ENCODE measurements at regions not wholly inside any gene's neighbourhood (a gene's known extent, or its start where the extent isn't known, plus 50 kb on each side); places are given as distances from the start of the nearest gene placed in this dataset.
"Not testable (repeated sequence)": the region's sequence is repeated elsewhere in the genome, so short reads cannot be mapped to it uniquely, and the experiment has no call there.

DNA sequence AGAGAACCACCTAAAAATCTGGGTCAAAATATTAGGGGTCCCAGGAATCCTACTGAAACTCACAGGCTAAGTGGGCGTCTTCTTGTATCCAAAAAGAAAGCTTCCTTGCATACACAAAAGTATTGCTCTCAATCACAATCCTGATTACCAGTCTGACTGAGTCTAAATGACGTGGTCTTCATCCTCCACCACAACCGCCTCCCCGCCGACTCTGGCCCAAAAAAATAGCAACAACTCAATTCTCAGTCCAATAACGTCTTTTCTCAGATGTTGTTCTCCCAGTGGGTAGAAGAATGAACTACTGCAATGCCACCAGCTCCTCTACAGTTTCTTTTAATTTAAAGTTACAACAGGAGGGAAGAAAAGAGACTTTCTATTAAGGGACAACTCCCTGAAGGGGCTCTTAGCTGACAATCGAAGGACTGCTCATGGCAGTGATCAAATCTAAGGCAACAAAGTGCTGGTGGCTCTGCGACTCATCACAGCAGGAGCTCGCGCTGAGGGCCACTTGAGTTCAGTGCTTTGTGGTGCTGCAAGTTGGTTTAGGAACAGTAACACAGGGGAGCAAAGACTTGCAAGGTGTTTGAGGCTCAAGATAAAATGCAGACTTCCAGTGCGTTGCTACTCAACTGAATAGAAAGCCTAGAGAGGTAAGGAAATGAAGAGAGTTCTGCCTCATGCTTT lies 394.1 kb downstream of the BCAT1 start:
- DNase-seq, result no peak

DNA sequence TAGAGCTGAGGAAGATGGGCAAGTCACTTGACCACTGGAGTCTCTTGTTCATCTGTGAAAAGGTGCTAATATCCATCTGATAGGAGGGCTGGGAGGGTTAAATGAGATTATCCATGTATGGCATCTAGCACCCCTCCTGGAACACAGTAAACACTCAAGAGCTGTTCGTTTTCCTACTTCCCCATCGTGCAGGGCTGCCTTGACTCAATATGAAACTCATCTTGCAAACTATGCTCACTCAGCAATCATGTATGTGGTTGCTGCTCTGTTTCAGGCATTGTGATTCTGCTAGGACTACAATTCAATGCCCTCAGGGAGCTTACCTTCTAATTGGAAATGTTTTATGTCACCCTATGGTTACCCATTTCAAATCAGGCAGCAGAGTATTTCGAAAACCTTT lies 395.6 kb downstream of the BCAT1 start:
- no peak for DNase-seq

DNA sequence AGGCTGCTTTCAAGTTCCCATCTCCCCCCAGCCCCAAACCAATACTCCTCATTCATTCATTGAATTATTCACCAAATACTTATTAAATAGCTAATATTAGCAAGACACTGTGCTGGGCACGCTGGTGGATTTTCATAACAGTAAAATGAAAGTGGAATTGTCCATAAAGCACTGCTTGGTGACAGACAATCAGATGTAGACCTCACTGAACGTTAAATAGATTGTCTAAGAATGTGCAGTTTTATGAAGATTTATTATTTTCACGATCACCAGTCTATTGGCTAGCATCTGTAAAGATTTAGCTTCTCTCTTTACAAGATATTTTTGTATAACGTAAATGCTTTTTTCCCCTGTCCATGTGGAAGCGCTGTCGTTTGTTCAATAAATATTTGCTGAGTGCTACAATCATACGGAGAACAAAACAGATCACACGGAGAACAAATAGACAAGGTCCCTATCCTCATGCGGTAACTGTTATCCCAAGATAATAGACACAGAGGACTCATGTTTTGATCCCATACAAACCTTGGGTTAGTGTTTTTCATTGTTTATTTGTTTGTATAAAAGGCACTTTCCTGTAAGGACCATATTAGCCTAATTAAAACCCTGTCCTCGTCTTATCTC lies 397.6 kb downstream of the BCAT1 start:
- no peak for DNase-seq

DNA sequence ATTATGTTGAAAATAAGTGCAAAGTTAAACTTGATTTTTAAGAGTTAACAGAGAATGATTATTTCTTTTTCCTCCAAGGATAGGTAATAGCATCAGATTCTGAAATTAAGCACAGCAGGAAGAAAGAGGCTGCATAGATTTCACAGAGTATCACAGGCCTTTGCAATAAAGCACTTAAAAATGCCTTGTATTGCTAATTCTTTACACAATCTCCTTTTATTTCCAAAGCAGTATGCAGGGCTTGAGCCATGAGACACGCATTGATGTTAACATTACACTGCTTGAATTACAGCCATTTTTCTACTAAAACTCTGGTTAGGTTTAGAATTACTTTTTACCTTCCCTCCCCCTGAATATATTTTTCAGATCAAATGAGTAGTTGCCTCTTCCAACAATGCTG lies 398.3 kb downstream of the BCAT1 start:
- DNase-seq, result no peak

DNA sequence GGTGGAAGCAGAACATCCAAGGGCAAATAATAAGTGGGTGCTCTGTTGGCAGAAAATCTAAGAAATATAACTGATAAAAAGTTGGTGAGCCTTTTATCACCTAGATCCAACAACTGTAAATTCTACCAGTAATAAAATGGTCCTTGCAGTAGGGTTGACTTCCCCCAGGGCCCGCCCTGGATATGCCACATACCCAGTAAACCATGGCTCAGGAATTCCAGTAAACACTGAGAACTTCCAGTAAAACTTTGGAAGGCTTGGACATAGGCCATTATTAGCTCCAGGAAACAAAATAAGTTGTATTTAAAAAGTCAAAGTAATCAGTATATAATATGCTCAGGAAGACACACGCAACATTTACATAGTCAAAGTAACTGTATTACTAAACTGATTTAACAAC lies 402.2 kb downstream of the BCAT1 start:
- no peak for DNase-seq

DNA sequence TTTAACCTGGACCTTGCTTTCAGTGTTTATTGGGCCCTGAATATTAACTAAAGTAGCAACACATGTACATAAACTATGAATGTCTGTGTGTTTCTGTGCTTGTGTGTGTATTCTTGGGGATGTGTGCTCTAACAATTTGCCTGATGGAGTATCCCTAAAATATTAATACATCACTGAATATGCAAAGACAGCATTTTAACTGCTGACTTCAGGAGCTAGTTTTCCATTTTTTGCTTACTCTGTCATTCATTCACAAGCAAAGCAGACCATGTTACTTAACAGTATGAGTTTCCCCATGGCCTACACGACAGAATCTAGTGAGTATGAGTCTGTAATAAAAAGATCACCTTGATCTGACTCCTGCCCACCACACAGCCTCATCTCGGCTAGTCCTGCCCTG lies 402.8 kb downstream of the BCAT1 start:
- no peak for DNase-seq

DNA sequence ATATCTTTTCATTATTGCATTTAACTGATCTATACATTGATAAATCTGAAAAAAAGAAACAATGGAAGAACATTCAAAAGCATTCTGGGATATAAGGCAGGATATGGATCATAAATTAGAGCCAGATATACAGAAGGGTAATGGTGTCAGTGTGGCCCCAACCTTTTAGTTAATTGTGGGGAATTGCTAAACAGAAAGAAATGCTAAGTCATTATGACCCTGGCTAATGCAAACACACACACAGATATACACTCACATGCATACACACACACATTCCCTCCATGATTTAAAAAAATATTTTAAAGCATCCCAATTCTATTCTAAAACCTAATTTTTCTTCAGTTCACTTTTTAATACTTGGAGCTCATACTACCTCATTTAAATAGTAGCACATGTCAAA lies 404.5 kb downstream of the BCAT1 start:
- DNase-seq, result no peak

DNA sequence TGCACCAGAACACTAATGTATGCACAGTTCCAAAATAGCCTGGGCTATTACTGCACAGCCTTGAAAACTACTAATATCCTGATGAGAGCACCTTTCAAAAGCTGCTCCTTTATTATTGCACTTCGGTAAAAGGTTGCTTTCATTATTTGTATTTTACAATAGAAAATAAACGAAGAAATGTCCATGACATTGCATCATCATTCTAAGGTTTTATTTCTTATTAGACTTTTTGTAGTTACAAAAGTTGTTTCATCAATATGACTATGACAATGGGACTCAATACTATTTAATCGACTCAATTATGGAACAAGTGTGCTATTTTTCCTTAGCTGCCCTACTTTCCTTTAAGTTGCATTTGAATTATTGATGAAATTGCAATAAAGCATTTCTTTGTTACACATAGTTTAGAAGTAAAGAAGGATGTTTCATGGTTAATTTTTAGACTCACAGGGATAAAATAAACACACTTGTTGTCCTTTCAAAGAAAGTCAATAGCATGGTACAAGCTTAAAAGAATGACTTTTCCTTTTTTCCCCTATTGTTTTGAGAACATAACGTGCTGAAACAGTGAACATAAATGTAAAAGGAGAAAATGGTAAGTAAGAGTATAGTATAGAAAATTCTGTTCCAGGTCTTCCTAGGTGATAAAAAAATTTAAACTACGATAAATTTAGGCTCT lies 407.6 kb downstream of the BCAT1 start:
- DNase-seq, result no peak

DNA sequence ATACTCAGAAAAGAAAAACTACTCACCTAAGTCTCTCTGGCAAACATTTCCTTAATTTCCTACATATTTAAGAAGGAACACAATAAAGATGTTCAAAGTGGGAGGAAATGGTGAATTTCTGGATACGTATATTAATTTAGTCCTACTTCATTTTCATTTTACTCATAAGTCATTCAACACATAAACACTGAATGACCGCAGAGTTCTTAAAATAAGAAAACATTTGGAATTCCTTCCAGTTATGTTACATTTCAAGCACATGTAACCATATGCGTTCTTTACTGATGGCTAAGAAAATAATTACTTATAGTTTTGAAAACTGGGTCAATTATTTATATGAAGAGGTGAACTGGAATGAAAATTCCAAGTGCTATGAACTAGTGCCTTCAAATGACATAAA lies 409.3 kb downstream of the BCAT1 start:
- DNase-seq, result no peak

DNA sequence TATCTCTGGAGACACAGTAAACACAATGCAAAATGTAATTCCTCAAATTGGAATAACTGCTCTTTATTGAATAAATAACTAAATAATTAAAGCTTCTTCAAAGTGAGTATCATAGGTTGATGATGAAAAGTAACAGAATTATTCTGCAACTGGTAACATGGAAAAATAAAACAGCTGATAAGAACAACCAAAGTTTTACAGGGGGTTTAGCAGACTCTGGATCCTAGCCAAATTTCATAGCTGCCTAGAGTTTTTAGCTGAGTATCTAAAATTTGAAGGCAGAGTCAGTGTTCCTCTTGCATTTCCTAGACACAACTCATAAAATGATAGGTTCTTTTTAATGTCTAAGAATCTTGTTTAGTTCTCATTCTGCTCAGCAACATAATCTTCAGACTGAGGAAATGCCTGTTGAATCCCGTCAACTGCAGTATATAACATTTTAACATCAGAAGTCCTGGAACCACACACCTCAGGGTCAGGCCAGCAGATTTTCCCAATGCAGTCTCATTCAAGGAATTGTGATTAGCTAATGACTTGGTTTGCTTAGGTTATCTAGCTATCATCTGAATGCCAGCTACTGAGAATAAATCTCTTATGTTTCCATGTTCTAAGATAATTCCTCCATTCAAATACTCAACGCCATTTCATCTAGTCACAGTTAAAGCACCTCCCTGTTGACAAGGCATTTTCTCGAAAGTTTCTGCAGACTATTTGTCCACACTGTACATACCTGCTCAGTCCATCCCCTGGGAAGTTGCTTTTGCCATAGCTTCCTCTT lies 411.6 kb downstream of the BCAT1 start:
- DNase-seq, result no peak

DNA sequence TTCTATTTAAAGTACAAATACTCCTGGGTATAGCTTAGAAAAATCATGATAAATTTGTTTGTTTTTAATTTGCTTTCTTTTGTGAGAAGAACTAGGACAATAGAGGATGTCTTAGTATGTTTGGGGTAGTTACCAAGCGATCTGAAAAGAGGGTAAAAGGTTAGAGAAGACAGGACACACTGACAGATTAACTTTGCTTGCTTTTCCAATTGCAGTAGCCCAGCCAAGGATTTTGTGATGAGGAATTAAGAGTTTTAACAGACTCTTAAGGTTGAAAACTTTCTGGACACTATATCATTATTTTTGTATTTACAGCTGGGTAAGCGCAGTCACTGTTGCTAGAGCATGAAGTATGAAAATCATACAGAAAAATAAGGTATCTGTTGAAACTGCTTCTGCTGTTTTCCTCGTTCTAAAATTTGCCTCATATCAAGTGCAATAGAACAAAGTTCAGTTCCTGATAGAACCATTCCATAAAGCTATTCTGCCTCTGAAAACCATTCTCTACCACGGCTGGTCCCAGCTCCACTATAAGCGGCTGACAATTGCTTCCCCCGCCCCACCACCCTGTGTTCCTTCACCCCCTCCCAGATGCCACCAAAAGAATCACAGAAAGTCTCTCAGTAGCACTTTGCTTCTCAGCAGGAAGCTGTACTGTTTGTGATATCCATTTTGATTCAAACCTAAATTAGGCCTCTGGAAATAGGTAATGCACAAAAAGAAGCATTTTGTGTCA lies 413.4 kb downstream of the BCAT1 start:
- DNase-seq, result no peak

DNA sequence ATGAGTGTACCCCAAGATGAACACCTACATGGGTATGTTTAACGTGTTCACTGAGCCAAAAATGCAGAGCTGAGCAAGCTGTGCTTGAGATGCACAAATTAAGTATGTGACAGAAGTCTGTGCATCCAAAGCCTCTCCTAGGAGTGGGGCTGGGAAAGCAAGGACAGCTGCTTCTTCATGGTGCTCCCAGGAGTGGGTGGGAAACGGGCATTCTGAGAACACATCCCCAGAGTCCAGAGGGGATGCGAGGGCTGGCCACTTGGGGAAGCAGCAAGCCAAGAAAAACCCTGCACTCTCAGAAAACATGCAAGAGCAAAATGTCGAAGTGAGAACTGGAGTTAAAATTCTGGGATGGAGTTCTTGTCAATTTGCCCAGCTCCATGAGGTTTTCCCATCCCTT lies 414.3 kb downstream of the BCAT1 start:
- no peak for DNase-seq

DNA sequence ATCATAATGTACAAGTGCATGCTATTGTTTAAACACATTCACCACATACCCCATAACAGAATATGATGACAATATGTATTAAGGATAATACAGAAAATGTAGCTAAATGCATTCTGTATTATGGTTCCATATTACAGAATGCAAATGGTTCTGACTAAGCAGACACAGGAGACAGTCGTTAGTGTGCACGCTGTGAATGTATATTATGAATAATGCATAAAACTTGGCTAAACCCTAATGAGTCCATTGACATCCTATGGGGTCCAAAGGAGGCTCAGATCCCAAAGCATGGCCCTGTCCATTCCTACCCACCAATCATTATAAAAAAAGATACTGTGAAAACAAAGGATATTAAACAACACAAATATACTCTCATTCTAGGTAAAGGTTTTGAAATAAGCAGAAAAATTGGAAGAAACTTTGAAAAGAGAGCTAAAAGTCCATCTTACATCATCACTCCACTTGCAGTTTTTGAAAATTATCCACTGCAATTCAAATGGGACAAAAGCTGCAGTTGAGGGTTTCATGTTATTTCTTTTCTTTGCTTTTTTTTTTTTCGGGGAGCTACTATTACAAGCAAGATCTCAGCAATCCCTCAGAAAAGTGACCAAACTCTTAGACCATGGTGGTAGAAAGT lies 415.1 kb downstream of the BCAT1 start:
- no peak for DNase-seq

DNA sequence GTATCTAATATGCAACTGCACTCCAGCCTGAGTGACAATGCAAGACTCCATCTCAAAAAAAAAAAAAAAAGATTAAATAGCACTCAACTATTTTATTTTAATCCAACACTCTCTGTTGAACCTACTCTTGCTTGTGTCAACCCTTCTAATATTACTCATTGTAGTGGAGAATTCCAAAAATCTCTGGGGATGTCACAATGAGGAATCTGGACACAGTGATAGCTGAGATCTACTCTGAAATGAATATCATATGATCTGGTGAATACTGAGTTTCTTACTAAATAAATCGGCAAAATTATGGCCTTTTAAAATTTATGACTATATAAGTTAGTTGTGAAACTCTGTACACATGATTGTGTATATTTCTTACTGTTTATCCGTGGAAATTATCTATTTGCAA lies 418.2 kb downstream of the BCAT1 start:
- DNase-seq, result no peak

DNA sequence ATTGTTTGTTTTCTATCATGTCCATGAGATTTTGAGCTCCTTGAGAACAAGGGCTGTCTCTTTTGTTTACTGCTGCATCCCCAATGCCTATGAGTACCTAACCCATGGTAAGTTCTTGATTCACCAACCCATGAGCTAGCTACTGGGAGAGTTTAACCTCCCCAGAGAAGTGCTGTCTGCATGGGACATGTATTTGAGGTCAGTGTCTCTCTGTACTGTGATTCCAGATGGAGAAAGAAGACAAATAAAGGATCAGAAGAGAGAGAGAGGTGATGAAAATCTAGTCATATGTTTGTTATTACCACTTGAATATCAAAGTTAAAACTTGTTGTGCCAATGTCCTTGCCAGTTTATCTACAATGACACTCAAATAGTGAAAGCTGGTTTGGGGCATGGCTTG lies 421.8 kb downstream of the BCAT1 start:
- no peak for DNase-seq

DNA sequence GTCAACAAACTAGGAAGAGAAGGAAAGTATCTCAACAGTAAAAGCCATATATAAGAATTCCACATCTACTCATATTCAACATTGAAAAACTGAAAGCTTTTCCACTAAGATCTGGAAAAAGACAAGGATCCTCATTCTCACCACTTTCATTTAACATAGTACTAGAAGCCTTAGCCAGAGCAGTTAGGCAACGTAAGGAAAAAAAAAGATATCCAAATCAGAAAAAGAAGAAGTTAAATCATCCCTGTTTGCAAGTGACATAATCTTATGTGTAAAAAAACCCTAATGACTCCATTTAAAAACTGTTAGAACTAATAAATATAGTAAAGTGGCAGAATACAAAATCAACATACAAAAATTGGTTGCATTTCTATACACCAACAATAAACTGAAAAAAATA lies 426.2 kb downstream of the BCAT1 start:
- no peak for DNase-seq

DNA sequence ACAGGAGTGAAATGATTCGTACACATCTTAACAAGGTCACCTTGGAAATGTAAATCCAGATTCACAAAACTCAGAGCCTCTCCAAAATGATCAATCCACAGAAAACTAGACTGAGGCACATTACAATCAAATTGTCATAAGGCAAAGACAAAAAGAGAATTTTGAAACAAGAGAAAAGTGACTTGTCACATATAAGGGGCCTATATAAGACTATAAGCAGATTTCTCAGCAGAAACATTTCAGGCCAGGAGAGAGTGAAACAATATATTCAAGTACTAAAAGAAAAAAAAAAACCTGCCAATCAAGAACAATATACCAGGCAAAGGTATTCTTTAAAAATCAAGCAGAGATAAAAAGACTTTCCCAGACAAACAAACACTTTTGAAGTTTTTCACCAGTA lies 429.1 kb downstream of the BCAT1 start:
- DNase-seq, result no peak

DNA sequence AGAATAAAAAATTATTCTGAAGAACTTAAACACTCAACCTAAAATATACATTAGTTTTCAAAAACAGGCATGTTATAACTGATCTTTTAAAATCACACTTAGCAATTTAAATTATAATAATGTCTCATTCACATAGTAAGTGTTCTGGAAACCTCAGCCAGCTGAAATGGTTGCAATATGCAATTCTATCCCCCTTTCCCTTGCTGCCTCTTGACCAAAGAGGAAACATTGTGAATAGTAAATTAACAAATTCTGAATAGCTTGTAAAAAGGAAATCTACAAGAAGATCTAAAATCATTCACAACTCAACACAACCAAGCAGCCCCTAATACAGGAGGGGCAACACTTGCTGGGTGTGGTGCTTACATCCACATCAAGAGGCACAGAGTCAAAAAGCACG lies 431.9 kb downstream of the BCAT1 start:
- no peak for DNase-seq

DNA sequence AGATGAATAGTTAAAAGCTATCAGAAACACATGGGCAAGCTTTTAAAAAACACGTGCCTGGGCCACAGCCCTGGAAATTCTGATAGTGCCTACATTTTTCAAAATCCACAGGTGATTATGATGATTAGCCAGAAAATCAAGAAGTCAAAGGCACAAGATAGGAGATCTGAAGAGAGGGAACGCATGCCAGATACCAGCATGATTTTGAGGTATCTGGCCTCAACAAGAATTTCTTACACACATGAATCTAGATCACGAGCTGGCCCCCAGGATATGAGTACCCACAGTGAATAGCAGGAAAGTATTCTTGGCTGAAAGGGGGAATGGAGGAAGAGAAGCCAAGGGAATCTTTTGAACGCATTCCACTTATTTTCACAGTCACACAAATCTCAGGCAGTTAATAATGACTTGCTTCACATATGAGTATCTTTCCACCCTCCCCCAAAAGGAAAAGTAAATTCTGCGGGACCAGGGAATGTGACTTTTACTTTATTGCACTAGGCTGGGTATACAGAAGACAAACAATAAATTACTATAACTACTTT lies 438.2 kb downstream of the BCAT1 start:
- DNase-seq, result no peak

DNA sequence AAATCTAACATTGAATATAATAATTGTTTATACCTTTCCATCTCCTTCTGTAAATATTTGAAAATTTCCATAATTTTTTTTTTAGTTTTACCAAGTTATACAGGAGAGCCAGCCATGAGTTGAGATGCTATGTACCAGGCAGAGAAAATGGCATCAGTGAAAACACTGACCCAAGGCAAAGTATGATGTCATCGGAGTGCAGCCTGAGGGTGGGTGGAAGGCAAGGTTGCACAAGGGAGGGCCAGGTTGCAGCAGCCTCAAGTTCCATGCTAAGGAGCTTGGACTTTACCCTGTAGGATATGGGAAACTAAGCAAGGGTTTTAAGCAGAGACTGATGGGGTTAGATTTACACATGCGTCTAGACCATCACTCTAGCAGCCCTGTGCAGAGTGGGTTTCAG lies 441.1 kb downstream of the BCAT1 start:
- DNase-seq, result no peak

DNA sequence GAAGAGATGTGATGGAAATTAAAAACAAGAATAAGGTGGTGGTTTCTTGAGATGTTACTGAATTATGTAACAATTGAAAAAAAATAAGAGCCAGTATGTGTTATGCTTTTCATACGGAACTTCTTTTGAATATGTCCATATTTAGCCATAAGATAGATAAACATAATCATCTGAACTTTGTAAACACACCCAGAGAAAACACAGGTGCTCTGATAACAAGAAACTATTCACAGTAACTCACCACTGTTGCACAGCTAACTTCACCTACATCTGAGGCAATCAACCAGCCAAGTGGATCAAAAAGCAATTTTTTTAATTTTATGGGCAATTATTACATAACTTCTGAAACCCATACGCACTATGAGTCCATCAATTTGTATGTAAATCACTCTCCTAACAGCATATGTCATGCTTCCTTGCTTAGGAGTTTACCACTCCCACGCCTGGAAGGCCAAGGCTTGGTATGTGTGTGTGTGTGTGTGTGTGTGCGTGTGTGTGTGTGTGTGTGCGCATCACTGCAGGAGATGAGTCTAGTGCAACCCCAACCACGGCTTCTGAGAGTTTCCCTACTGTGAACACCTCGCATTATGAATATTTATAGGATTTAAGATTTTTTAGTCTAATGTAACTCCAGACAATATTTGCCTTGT lies 443.4 kb downstream of the BCAT1 start:
- DNase-seq, result no peak

DNA sequence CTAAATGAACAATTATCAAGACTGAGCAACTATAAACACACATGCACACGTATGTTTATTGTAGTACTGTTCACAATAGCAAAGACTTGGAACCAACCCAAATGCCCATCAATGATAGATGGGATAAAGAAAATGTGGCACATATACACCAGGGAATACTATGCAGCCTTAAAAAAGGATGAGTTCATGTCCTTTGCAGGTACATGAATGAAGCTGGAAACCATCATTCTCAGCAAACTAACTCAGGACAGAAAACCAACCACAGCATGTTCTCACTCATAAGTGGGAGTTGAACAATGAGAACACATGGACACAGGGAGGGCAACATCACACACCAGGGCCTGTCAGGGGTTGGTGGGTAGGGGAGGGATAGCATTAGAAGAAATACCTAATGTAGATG lies 445.4 kb downstream of the BCAT1 start:
- not testable (repeated sequence) for DNase-seq

All from AML-193 (cell line).